Osteocyte (in vitro differentiated cells): ENCODE measurements at regions not wholly inside any gene's neighbourhood (a gene's known extent, or its start where the extent isn't known, plus 50 kb on each side); places are given as distances from the start of the nearest gene placed in this dataset. TPM values are rescaled to one million over a fixed set of nuclear protein-coding genes. Genes with fewer than 3 reads are reported as not detected.

ENCODE experiments used
- DNase-seq: peaks from one replicate; pipeline ENCODE4 v3.0.0; 2021; ENCODE audit warnings: mixed read lengths; ENCODE audit not compliant: unreplicated experiment; ENCODE audit errors: extremely low spot score
- H3K27ac Mint-ChIP-seq: one replicate; pipeline ENCODE4 v1.8.0; 2021; ENCODE audit warnings: mild to moderate bottlenecking, mixed read lengths; ENCODE audit not compliant: unreplicated experiment
- H3K27me3 Mint-ChIP-seq: one replicate; pipeline ENCODE4 v1.8.0; 2021; ENCODE audit warnings: mixed read lengths; ENCODE audit not compliant: unreplicated experiment
- H3K36me3 Mint-ChIP-seq: one replicate; pipeline ENCODE4 v1.8.0; 2021; ENCODE audit warnings: mixed read lengths; ENCODE audit not compliant: unreplicated experiment
- H3K4me1 Mint-ChIP-seq: one replicate; pipeline ENCODE4 v1.8.0; 2021; ENCODE audit warnings: mixed read lengths; ENCODE audit not compliant: unreplicated experiment
- H3K4me3 Mint-ChIP-seq: one replicate; pipeline ENCODE4 v1.8.0; 2021; ENCODE audit warnings: mild to moderate bottlenecking, moderate library complexity, mixed read lengths; ENCODE audit not compliant: unreplicated experiment
- H3K9me3 Mint-ChIP-seq: one replicate; pipeline ENCODE4 v1.8.0; 2021; ENCODE audit warnings: mixed read lengths; ENCODE audit not compliant: unreplicated experiment
- microRNA-seq: library from miRNA; unstranded; fragments of <30 nt; microRNA quantifications from one replicate; pipeline ENCODE4 v1.1.0, GENCODE V29; 2020; ENCODE audit not compliant: unreplicated experiment
- TF ChIP-seq, protein P1 (sequence below): fragments of 200-600 bp; sonication (generic); IDR thresholded peaks from 2 replicates; pipeline ENCODE4 v1.5.0; 2021; ENCODE audit warnings: antibody characterized with exemption, mild to moderate bottlenecking, moderate library complexity

DNA sequence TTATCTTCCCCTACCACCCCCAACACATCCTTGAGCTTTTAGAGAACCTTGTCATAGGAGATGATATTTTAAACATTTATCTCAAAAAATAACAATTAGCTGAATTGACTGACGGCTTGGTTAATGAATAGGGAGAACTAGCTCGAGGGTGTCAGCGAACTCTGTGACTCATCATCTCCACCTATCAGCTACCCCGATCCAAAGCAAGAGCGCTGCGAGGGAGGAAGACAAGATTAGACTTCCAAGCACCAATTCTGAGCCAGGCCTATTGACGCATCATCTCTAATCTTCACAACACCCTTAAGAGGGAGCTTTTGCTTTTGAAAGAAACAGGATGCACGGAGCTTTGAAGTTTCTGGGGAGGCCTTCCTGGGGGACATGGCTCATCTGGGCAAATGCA lies 51.0 kb upstream of the GALNT18 start:
- Mint-ChIP-seq H3K4me1 (no peaks in the 10 kb centered on the region), H3K4me3 (no peak overlapping the region), H3K36me3 (no peaks in the 10 kb centered on the region), H3K27ac (no peak overlapping the region), H3K9me3 (no peaks in the 10 kb centered on the region), H3K27me3 (peaks cover 42% of the 10 kb centered on the region)
- TF ChIP-seq, protein P1, sequence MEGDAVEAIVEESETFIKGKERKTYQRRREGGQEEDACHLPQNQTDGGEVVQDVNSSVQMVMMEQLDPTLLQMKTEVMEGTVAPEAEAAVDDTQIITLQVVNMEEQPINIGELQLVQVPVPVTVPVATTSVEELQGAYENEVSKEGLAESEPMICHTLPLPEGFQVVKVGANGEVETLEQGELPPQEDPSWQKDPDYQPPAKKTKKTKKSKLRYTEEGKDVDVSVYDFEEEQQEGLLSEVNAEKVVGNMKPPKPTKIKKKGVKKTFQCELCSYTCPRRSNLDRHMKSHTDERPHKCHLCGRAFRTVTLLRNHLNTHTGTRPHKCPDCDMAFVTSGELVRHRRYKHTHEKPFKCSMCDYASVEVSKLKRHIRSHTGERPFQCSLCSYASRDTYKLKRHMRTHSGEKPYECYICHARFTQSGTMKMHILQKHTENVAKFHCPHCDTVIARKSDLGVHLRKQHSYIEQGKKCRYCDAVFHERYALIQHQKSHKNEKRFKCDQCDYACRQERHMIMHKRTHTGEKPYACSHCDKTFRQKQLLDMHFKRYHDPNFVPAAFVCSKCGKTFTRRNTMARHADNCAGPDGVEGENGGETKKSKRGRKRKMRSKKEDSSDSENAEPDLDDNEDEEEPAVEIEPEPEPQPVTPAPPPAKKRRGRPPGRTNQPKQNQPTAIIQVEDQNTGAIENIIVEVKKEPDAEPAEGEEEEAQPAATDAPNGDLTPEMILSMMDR: no peak
- DNase-seq: no peak

DNA sequence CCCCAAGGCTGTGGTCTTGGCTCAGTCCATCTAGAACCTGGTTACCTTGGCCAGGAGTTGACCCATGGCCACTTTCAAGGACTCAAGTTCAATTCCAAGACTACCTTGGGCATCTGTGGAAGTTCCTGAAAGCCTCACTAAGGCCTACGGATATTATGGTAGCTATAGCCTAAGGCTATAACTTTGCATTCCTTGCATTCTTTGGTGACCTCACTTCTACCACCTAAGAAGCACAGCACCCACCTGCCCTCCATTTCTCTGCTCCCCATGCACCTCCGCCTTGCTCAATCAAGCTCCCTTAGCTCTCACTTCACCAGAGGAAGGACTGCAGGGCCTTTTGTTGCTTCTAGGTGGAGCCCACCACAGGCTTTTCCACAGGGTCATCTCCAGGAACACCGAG lies 50.3 kb upstream of the GALNT18 start:
- Mint-ChIP-seq H3K27ac (no peak overlapping the region), H3K36me3 (no peaks in the 10 kb centered on the region), H3K9me3 (peaks cover 4% of the 10 kb centered on the region), H3K4me3 (no peak overlapping the region), H3K4me1 (no peaks in the 10 kb centered on the region), H3K27me3 (peaks cover 45% of the 10 kb centered on the region)
- DNase-seq: no peak
- TF ChIP-seq, protein P1: no peak

Small RNA genes lying in the stretch of these regions (microRNA-seq; reads per million reads assigned to microRNA genes)
- gene MIR8070: not detected
